ENCODE measurements at regions not wholly inside any gene's neighbourhood (a gene's known extent, or its start where the extent isn't known, plus 50 kb on each side); places are given as distances from the start of the nearest gene placed in this dataset.

DNA sequence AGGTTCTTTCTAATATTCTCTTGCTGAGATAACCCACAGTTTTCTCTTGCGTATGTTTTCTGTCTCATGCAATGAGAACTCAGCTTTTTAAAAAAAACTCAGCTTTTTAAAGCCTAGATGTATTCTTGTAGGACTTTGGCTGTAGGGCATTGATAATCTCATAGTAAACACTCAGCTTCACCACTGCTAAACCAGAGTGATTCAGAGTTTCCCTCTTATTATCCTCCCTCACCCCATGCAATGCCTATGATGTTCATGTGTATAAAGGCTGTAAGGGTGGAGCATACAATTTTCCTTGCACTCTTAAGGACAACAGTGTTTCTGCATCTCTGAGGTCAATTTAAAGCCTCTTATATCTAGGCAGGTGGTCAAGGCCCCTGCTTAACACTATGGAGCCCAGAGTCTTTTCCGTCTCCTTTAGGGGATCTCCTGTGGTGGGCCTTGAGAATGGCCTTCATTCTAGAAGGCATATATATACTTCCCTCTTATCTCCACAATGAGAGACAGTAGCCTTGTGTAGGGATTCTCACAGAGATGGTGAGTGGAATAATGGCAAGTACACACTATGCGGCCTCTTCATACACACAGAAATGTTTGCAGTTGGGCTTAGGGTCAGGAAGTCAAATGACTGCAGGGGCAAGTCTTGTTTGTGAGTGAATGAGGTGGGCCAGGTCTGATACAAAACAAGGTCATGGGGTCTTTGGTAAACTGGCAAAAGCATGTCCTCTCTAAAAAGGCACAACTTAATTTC, 279.6 kb downstream of the HS3ST3A1 start:
- intact Hi-C loops (cut with DNase I, micrococcal nuclease) = no loop called here
- Histone ChIP-seq H3K4me3 (no peak overlapping the region), H3K9me3 (no peaks in the 10 kb centered on the region), H3K4me1 (ENCODE audit: low read depth) (no peaks in the 10 kb centered on the region), H3K36me3 (ENCODE audit: low read depth) (no peaks in the 10 kb centered on the region)
- ATAC-seq = no peak
- TF ChIP-seq, protein P1, sequence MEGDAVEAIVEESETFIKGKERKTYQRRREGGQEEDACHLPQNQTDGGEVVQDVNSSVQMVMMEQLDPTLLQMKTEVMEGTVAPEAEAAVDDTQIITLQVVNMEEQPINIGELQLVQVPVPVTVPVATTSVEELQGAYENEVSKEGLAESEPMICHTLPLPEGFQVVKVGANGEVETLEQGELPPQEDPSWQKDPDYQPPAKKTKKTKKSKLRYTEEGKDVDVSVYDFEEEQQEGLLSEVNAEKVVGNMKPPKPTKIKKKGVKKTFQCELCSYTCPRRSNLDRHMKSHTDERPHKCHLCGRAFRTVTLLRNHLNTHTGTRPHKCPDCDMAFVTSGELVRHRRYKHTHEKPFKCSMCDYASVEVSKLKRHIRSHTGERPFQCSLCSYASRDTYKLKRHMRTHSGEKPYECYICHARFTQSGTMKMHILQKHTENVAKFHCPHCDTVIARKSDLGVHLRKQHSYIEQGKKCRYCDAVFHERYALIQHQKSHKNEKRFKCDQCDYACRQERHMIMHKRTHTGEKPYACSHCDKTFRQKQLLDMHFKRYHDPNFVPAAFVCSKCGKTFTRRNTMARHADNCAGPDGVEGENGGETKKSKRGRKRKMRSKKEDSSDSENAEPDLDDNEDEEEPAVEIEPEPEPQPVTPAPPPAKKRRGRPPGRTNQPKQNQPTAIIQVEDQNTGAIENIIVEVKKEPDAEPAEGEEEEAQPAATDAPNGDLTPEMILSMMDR (IDR thresholded peaks at IDR 0.05) = no peak
- no peak for DNase-seq

DNA sequence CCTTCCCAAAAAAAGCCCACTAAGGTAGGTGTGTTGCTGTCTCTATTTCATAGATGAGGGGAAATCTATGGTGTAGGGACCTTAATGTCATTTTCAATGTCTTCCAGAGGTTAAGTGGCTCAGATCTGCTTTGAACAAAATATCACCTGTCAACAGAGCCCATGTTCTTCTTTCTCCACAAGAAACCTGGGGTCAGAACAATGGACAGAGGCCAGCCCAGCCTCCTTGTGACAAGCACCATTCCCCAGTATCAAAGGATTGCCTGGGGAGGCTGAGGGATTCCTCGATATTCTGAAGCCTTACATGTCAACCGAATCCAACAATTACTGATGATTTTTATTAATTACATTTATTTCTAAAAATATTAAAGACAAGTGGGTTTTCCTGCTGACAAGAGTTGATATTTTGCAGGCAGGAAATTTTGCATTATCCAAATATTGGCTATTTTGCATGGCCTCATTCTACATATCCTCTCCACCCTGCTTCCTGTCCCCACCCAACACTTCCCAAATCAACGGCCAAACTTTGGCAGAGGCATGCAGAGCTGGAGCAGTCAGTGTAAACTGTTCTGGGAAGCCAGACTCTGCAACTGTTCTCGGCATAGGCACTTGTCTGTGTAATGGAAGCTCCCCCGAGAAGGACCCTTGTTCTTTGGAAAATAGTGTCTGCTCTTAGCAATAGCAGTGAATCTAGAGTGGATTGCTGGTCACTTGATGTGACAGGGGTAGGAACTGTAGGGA, 281.5 kb downstream of the HS3ST3A1 start:
- intact Hi-C loops (cut with DNase I, micrococcal nuclease) = no loop called here
- H3K4me1 ChIP-seq (ENCODE audit: low read depth) = no peaks in the 10 kb centered on the region
- no peaks in the 10 kb centered on the region for H3K36me3 ChIP-seq (ENCODE audit: low read depth)
- TF ChIP-seq, protein P1 (IDR thresholded peaks at IDR 0.05) = no peak
- DNase-seq (no peak), ATAC-seq (no peak)
- H3K9me3 ChIP-seq = no peaks in the 10 kb centered on the region
- H3K4me3 ChIP-seq = no peak overlapping the region

DNA sequence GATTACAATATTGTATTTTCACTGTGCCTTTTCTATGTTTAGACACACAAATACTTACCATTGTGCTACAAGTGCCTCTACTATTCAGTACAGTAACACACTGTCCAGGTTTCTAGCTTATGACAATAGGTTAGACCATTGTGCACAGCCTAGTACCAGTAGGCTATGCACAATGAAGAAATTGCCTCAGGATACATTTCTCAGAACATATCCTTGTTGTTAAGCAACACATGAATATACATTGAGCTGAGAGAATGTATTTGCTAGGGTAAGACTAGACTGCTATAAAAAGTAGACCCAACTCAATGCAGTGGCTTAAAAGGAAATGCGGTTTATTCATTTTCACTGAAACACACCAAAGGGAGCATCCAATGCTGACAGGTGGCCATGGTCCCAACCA, 285.1 kb downstream of the HS3ST3A1 start:
- H3K4me3 ChIP-seq = no peak overlapping the region
- DNase-seq (no peak), ATAC-seq (no peak)
- H3K9me3 ChIP-seq = no peaks in the 10 kb centered on the region
- H3K4me1 ChIP-seq (ENCODE audit: low read depth) = no peaks in the 10 kb centered on the region
- no peaks in the 10 kb centered on the region for H3K36me3 ChIP-seq (ENCODE audit: low read depth)
- intact Hi-C loops (cut with DNase I, micrococcal nuclease) = no loop called here
- TF ChIP-seq, protein P1 (IDR thresholded peaks at IDR 0.05) = no peak

DNA sequence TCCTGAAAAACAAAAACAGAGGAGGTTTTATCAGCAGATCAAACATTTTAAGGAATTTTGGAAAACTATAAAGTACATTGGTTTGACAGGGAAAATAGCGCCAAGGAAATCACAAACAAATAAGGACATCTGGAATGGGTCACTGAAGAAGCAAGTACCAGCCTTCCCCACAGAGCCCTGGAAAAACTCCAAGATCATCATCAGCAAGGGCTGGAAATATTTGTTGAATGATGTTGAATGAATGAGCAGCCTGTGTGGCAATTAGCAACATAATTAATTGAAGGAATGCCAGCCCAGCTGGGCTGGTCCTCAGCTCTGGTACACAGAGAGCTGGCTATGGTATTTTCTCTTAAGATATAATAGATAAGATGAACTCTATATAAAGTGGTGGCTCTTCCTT, 290.4 kb downstream of the HS3ST3A1 start:
- intact Hi-C loops (cut with DNase I, micrococcal nuclease) = no loop called here
- ATAC-seq (no peak), DNase-seq (no peak)

DNA sequence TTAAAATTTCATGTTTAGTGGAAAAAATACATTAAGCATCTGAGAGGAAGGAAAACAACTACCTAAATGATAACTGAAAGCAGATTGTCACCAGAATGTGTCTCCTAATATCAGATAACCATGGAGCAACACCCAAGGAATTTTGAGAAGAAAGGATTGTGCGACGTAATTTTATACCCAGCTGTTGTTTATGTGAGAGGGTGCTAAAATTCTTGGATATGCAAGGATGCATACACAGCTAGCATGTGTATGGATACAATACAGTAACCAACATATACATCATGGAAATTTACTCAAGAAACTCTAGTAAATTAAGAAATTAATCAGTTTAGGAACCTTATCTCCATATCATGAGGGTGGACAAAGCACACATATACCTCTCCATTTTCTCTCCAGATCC, 290.9 kb downstream of the HS3ST3A1 start:
- no peak overlapping the region for H3K4me3 ChIP-seq
- DNase-seq = no peak
- H3K9me3 ChIP-seq = no peaks in the 10 kb centered on the region
- TF ChIP-seq, protein P1 (IDR thresholded peaks at IDR 0.05) = no peak
- no peak for ATAC-seq
- H3K36me3 ChIP-seq (ENCODE audit: low read depth) = no peaks in the 10 kb centered on the region
- no peaks in the 10 kb centered on the region for H3K4me1 ChIP-seq (ENCODE audit: low read depth)
- intact Hi-C loops (cut with DNase I, micrococcal nuclease) = no loop called here

More for the DNA sequence above, 290.4 kb downstream of the HS3ST3A1 start:
- TF ChIP-seq, protein P1 (IDR thresholded peaks at IDR 0.05) = no peak
- H3K36me3 ChIP-seq (ENCODE audit: low read depth) = no peaks in the 10 kb centered on the region
- no peaks in the 10 kb centered on the region for H3K9me3 ChIP-seq
- H3K4me3 ChIP-seq = no peak overlapping the region
- no peaks in the 10 kb centered on the region for H3K4me1 ChIP-seq (ENCODE audit: low read depth)
